GM18870 (cell line): ENCODE measurements at regions not wholly inside any gene's neighbourhood (a gene's known extent, or its start where the extent isn't known, plus 50 kb on each side); places are given as distances from the start of the nearest gene placed in this dataset.
"Not testable (repeated sequence)": the region's sequence is repeated elsewhere in the genome, so short reads cannot be mapped to it uniquely, and the experiment has no call there.

ENCODE experiments used
- ATAC-seq: cut with Tn5 transposase; IDR thresholded peaks from one replicate; pipeline ENCODE4 v1.9.1; 2021; ENCODE audit warnings: moderate library complexity; ENCODE audit not compliant: unreplicated experiment

GRCh38 chr4:153877898-153878297 is 89.0 kb upstream of the SFRP2 start:
- no peak for ATAC-seq

GRCh38 chr4:153873741-153874140 is 84.9 kb upstream of the SFRP2 start:
- ATAC-seq: no peak

- not testable (repeated sequence) for ATAC-seq
Observed at GRCh38 chr4:153866766-153867165, 77.9 kb upstream of the SFRP2 start.

- ATAC-seq: no peak
Observed at GRCh38 chr4:153852501-153852900, 63.6 kb upstream of the SFRP2 start.

GRCh38 chr4:153850533-153851280 is 61.8 kb upstream of the SFRP2 start:
- no peak for ATAC-seq

- no peak for ATAC-seq
Observed at GRCh38 chr4:153844144-153844543, 55.3 kb upstream of the SFRP2 start.
